ENCODE measurements at regions not wholly inside any gene's neighbourhood (a gene's known extent, or its start where the extent isn't known, plus 50 kb on each side); places are given as distances from the start of the nearest gene placed in this dataset.

DNA sequence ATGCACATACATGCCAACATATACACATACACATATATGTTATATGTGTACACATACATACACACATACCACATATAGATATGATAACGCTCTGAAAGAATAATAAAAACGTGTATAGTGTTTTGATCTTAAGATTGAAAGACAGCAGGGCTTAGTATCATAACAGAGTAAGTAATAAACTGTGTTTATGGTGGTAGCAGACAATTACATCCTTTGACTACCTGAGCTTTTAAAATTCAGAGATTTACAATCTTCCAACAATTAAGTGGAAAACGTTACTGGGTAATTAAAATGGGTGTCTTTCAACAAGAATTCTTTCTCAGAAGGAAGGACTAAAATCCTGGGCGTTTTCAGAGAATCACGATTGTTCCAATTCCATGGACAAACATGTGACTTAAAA lies 552.4 kb downstream of the EPHA4 start:
- TF ChIP-seq EZH2 (IDR thresholded peaks at IDR 0.05; ENCODE audit: insufficient read depth, low read length): no peak
- TF ChIP-seq, protein P1, sequence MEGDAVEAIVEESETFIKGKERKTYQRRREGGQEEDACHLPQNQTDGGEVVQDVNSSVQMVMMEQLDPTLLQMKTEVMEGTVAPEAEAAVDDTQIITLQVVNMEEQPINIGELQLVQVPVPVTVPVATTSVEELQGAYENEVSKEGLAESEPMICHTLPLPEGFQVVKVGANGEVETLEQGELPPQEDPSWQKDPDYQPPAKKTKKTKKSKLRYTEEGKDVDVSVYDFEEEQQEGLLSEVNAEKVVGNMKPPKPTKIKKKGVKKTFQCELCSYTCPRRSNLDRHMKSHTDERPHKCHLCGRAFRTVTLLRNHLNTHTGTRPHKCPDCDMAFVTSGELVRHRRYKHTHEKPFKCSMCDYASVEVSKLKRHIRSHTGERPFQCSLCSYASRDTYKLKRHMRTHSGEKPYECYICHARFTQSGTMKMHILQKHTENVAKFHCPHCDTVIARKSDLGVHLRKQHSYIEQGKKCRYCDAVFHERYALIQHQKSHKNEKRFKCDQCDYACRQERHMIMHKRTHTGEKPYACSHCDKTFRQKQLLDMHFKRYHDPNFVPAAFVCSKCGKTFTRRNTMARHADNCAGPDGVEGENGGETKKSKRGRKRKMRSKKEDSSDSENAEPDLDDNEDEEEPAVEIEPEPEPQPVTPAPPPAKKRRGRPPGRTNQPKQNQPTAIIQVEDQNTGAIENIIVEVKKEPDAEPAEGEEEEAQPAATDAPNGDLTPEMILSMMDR (IDR thresholded peaks at IDR 0.05; ENCODE audit: insufficient read depth, low read depth, low read length): no peak
